A673 (cell line): ENCODE measurements at regions not wholly inside any gene's neighbourhood (a gene's known extent, or its start where the extent isn't known, plus 50 kb on each side); places are given as distances from the start of the nearest gene placed in this dataset.

Source experiments
- BruUV-seq: library from RNA; stranded (reverse); fragments of 400-500 nt; replicated peaks from 2 replicates; lab custom pipeline; 2021; lab: Mats Ljungman, UMichigan
- CTCF ChIA-PET: fragments of 300-600 bp; sonication (Branson Sonifier 250); formaldehyde crosslinking; loops from one replicate; lab custom pipeline; 2022; ENCODE audit warnings: antibody characterized with exemption; lab: Charles Lee
- POLR2A ChIA-PET: fragments of 300-600 bp; sonication (Branson Sonifier 250); formaldehyde crosslinking; loops from one replicate; lab custom pipeline; 2022; ENCODE audit warnings: antibody characterized with exemption; ENCODE audit not compliant: low non-redundant PET; lab: Charles Lee
- DNase-seq: peaks from one replicate; pipeline ENCODE4 v3.0.0-alpha.2; 2015; ENCODE audit warnings: low spot score
- H3K27ac ChIP-seq: fragments of 200-600 bp; sonication (generic); 2 replicates; pipeline ENCODE4 v1.5.1; 2016; ENCODE audit warnings: mixed run types, low read depth, mild to moderate bottlenecking, mixed read lengths, antibody characterized with exemption, low read length; ENCODE audit not compliant: poor library complexity, severe bottlenecking
- H3K27me3 ChIP-seq: fragments of 200-600 bp; sonication (generic); replicated peaks from 2 replicates; pipeline ENCODE4 v1.6.1; 2017; ENCODE audit warnings: mixed run types, low read depth, mild to moderate bottlenecking, mixed read lengths, antibody characterized with exemption, low read length; ENCODE audit not compliant: insufficient read depth, poor library complexity
- H3K36me3 ChIP-seq: fragments of 200-600 bp; sonication (generic); 2 replicates; pipeline ENCODE4 v1.6.1; 2016; ENCODE audit warnings: mixed run types, mild to moderate bottlenecking, mixed read lengths, antibody characterized with exemption, low read length; ENCODE audit not compliant: insufficient read depth, poor library complexity, severe bottlenecking
- H3K4me1 ChIP-seq: fragments of 200-600 bp; sonication (generic); 2 replicates; pipeline ENCODE4 v1.6.1; 2017; ENCODE audit warnings: mixed run types, mild to moderate bottlenecking, mixed read lengths, antibody characterized with exemption, low read length; ENCODE audit not compliant: insufficient read depth, poor library complexity, severe bottlenecking
- H3K4me3 ChIP-seq: fragments of 200-600 bp; sonication (generic); 2 replicates; pipeline ENCODE4 v1.5.1; 2016; ENCODE audit warnings: low read depth, mixed run types, mild to moderate bottlenecking, mixed read lengths, low read length; ENCODE audit not compliant: poor library complexity, severe bottlenecking
- H3K9me3 ChIP-seq: fragments of 200-600 bp; sonication (generic); 2 replicates; pipeline ENCODE4 v1.6.1; 2016; ENCODE audit warnings: mixed run types, low read depth, mild to moderate bottlenecking, mixed read lengths, antibody characterized with exemption, low read length; ENCODE audit not compliant: poor library complexity, severe bottlenecking
- EZH2 ChIP-seq: fragments of 200-600 bp; sonication (generic); IDR thresholded peaks from 2 replicates; pipeline ENCODE4 v1.6.1; 2017; ENCODE audit warnings: borderline replicate concordance, low read depth, mild to moderate bottlenecking, mixed read lengths, antibody characterized with exemption, low read length; ENCODE audit not compliant: poor library complexity, severe bottlenecking
- intact Hi-C: fragments of 100-400 bp; cut with micrococcal nuclease; formaldehyde crosslinking; loops from one replicate; pipeline ENCODE4 v1.10.0; 2022; ENCODE audit not compliant: unreplicated experiment
- TF ChIP-seq, protein P1 (sequence below): fragments of 300-800, 200-600 bp; sonication (generic); conservative IDR thresholded peaks from 2 replicates; pipeline ENCODE4 v1.5.1; 2017; ENCODE audit warnings: low read depth, mild to moderate bottlenecking, antibody characterized with exemption, low read length, moderate library complexity, mixed read lengths

DNA sequence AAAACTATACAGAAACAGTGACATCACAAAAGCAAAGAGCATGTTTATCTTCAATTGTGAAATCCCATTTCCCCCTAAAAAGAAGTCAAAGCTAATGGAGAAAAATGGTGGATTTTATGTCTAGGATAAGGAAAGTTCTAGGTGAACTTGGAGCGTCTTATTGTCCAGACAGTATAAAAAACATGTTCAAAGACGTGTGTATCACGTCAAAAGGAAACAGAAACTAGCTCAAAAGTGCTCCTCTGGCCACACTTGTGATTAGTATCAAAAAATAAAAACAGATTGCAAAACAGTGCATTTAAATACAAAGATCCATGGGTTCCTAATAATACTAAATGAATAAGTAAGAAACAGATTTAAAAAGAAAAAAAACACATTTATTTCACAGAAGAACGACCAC lies 568.9 kb downstream of the ANXA1 start:
- DNase-seq = no peak
- Histone ChIP-seq H3K27me3 (no peaks in the 10 kb centered on the region), H3K4me3 (no peak overlapping the region), H3K4me1 (no peaks in the 10 kb centered on the region), H3K27ac (no peak overlapping the region), H3K9me3 (no peaks in the 10 kb centered on the region), H3K36me3 (no peaks in the 10 kb centered on the region)
- ChIA-PET CTCF (no interaction called here), POLR2A (no interaction called here)
- BruUV-seq = no TSS peak
- no peak for TF ChIP-seq EZH2
- TF ChIP-seq, protein P1, sequence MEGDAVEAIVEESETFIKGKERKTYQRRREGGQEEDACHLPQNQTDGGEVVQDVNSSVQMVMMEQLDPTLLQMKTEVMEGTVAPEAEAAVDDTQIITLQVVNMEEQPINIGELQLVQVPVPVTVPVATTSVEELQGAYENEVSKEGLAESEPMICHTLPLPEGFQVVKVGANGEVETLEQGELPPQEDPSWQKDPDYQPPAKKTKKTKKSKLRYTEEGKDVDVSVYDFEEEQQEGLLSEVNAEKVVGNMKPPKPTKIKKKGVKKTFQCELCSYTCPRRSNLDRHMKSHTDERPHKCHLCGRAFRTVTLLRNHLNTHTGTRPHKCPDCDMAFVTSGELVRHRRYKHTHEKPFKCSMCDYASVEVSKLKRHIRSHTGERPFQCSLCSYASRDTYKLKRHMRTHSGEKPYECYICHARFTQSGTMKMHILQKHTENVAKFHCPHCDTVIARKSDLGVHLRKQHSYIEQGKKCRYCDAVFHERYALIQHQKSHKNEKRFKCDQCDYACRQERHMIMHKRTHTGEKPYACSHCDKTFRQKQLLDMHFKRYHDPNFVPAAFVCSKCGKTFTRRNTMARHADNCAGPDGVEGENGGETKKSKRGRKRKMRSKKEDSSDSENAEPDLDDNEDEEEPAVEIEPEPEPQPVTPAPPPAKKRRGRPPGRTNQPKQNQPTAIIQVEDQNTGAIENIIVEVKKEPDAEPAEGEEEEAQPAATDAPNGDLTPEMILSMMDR = no peak
- intact Hi-C loops = no loop called here

DNA sequence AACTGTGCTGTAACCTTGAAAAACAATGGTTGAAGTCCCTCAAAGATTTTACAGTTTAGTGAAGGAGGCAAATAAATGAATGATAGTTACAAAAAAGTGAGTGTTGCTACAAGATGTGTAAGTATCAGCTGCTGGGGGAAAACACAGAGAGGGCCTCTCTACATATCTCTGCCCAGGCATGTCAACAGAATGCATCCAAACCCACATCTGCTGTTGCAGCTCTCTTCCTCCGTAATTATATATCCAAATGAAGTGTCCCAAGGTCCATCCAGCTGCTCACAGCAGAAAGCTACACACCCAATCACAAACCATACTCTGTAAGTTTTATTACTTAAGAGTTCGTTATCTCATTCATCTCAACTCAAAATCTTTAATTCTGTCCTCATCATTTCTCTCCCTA lies 584.6 kb downstream of the ANXA1 start:
- CTCF ChIA-PET = no interaction called here

DNA sequence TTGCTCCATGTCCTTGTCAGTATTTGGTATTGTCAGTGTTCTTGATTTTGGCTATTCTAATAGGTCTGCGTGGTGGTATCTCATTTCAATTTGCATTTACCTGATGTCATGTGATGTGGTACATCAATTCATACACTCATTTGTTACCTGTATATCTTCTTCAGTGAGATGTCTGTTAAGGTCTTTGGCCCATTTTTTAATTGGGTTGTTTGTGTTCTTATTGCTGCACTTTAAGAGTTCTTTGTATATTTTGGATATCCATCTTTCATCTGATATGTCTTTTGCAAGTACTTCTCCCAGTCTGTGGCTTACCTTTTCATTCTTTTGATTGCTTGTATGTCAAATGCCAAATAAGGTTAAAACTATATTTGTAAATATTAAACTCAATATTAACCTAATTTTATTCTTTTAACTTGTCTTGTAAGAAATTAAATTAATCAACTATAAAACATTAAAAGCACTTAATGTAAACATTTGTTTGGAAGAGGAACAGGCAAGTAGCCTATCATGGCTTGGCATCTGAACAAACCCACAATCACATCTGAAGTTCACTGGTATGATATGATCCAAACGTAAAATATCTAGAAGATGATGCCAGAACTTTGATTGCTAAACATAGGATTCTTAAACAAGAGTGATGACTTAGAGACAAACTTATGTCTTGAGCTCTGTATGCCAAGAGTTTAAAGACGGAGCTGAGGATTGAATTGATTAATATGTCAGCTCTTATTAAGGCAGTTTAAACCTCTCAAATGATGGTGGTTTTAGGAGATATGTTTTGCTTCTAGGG lies 587.3 kb downstream of the ANXA1 start:
- H3K4me3 ChIP-seq = no peak overlapping the region
- H3K27me3 ChIP-seq = no peaks in the 10 kb centered on the region
- H3K27ac ChIP-seq = no peak overlapping the region
- ChIA-PET POLR2A (no interaction called here), CTCF (no interaction called here)
- DNase-seq = no peak
- no peaks in the 10 kb centered on the region for H3K36me3 ChIP-seq
- no peaks in the 10 kb centered on the region for H3K4me1 ChIP-seq
- intact Hi-C loops = no loop called here
- no peaks in the 10 kb centered on the region for H3K9me3 ChIP-seq
- TF ChIP-seq, protein P1 = no peak
- no peak for TF ChIP-seq EZH2
- no TSS peak for BruUV-seq

More for the DNA sequence above, 584.6 kb downstream of the ANXA1 start:
- Histone ChIP-seq H3K27me3 (no peaks in the 10 kb centered on the region), H3K9me3 (no peaks in the 10 kb centered on the region), H3K4me3 (no peak overlapping the region), H3K4me1 (no peaks in the 10 kb centered on the region), H3K27ac (no peak overlapping the region), H3K36me3 (no peaks in the 10 kb centered on the region)
- intact Hi-C loops = no loop called here
- no peak for TF ChIP-seq EZH2
- TF ChIP-seq, protein P1 = no peak
- no TSS peak for BruUV-seq
- POLR2A ChIA-PET = no interaction called here
- no peak for DNase-seq
